Femur (tissue), 1 donor: ENCODE measurements at regions not wholly inside any gene's neighbourhood (a gene's known extent, or its start where the extent isn't known, plus 50 kb on each side); places are given as distances from the start of the nearest gene placed in this dataset.
A peak's percentile ranks its signal among the peaks of the same experiment; 100 is the strongest.
"Not testable (repeated sequence)": the region's sequence is repeated elsewhere in the genome, so short reads cannot be mapped to it uniquely, and the experiment has no call there.

ENCODE experiments used
- DNase-seq: peaks from one replicate; pipeline ENCODE4 v3.0.0-alpha.2; 2017

DNA sequence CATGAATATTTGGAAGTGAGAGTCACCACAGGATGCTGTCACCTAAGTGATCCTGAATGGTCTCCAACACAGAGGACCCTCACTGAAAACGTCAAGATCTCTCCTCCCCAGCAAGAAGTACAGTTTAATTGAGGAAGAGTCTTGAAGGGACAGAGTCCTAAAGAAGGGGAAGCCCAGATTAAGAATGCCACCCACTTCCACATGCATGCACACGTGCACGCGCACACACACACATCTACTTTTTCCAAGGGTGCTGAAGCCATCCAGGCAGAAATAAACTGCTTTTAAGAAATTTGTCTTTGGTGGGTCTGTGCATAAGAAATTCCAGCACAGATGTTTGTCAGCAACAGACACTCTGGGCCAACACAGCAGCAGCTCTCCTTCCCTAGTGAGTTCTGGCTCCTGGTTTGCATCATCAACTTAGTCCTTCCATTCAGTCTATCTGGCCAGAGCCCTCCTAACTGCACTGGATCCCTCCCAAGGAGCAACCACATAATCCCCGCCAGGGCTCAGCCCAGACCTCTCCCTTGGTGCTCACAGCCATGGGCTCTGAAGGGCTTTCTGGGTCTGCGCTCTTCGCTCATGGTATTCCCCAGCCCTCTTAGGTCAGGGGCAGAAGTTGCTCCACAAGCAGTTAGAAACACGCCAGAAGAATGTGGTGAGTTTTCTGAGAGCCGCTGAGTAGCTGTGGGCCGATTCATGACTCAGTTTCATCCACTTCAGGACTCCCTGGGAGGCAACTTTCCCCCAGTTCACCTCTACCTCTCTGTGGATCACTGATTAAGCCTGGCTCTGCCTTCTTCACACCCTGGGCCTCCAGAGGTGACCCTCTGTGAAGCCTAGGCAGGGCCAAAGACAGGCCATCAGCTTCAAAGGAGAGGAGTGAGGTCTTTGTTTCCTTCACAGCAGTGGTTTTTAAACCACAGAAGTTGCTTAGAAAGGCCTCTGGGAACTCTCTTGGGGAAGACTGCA, 132.6 kb upstream of the LIPC start:
- no peak for DNase-seq

DNA sequence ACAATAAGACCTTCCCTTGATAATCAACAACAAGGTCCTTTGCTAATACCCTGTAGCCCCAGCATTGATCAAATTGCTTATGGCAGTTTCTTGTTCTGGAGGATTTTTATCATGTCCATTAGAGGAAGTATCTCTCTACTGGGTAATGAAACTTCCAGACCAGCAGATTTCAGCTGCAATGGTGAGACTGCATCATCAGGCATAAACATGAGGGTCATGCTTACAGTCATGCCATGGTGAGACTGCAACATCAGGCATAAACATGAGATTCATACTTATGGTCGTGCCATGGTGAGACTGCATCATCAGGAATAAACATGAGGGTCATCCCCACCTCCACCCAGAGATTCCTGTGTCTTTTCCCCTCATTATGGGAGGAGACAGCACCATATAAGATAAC, 129.0 kb upstream of the LIPC start:
- DNase-seq: no peak

DNA sequence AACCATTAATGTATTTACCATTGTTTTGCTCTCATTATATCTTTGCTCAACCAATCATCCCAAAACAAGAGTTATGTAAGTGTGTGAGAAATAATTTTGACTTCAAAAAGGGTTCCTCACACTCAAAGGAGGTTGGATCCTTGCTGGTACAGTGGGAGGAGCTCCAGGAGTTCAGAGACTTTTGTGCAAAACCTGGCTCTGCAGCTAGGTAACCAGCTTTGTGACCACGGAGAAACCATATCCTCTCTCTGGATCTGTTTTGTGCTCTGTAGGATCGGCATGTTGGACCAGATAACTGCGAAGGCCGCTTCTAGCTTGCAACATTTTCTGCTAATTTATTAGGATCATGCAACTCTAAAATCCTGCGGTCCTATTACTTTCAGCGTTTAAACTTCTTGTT, 128.6 kb upstream of the LIPC start:
- no peak for DNase-seq

DNA sequence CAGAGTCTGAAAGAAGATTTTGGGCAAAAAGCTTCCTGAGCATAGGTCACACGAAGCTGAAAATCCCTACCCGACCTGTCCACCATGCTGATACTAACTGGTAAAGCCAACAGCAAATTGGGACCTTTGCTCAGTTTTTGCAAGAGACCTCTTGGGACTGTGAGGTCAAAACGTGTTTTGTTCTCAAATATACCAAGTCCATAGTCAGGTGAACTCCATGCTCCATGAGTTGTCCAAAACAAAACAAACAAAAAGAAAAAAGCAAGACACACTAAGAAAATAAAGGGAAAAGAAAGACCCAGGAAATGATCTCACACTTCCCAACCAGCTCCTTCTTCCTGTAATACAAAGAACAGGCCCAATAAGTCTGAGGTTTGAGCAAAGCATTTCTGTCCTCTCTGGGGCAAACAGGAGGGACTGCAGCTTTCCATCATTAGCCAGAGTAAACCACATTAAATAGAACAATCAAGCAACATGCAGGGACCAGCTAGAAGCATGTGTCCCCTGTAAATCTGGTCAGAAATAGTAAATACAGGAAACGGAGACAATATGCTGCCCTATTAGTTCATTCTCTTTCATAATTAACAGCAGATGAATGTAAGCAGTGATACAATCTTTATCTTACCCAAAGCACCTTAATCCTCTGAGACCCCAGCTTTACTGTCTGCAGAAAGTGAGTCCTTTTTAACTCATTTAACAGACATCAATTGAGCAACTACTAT, 125.0 kb upstream of the LIPC start:
- no peak for DNase-seq

DNA sequence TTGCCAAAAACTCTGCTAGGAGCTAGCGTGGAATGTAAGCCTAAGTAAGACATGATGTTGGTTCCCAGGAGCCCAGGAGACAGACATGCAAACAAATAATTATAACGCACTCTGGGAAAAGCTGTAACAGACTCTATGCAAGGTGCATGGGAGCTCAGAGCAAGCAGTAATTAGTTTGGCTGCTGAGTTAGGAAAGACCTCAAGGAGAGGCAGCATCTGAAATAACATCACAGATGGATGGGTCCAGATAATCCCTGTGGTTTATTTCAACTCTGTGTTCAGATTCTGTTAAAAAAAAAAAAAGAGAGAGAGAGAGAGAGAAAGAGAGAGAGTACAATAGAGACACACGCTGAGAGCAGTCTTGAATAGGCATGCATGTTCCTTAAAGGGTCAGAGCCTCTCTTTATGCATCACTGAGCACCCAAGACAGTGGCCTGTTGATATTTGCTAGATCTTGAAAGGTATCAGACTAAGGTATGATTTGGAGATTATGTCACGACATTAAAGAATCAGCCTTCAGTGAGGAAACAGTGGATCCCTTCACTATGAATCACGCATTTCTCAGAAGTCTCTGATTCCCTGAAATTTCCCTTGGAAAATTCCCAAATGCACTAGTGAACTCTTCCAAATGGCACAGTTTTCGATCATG, 124.4 kb upstream of the LIPC start:
- DNase-seq: no peak

DNA sequence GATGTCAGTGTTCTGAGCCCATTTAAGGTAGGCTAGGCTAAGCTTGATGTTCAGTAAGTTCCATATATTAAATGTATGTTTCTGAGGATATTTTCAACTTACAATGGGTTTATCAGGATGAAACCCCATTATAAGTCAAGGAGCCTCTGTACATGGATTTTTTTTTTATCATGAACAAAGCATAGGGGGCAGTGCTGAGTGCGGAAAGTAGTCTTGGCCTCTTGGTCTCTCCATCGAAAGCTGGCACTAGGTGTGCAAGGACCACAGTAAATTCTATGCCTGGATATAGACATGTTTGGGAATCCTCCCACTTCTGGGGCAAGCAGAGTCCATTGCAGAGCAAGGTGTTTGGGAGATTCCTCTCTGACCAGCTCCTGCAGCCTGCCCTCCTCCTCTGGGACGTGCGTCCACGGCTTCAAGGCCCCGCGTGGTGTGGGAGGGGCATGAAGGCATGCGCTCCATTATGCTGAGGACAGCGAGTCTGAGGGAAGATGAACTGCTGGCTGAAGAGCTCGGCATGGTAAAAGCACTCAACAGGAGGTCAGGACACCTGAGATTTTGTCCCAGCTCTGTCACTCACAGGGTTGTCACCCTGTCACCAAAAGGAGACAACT, 122.9 kb upstream of the LIPC start:
- DNase-seq: no peak

DNA sequence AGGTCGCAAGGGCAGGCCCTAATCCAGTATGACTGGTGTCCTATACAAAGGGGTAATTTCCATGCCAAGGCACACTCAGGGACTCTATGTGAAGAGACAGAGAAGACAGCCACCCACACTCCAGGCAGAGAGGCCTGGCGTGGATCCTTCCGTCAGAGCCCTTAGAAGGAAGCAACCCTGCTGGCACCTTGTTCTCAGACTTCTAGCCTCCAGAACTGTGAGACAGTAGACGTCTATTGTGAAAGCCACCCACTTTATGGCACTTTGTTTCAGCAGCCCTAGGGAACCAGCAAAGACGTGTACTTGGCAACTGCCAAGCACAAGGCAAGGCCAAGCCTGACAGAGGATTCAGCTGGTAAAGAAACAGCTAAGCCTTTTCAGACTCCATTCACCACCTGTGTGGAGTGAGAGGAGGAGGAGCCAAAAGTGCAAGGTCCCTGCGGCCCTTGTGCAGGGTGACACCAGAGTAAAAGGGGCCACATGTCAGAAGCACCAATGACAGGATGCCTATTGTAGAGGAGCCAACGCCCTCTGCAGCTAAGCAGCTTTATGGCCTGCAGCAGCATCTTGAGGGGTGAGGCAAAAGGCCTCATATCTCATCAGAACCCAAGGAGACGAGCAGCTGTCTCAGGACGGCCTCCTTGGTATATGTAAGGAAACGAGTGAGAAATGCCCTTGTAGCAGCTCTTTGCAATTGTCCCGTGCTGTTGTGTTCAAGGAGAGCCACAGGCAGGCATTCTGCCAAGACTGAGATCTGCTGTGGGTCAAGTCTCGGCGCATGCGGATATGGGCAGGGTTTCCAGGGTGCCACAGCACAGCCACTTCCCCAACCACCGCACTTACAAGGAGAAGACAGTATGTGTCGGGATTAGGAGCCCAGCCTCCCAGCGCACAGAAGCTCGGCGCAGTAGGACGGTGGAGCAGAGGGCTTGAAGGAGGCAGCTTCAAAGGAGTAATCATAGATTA, 121.5 kb upstream of the LIPC start:
- peak; percentile 36 for DNase-seq

DNA sequence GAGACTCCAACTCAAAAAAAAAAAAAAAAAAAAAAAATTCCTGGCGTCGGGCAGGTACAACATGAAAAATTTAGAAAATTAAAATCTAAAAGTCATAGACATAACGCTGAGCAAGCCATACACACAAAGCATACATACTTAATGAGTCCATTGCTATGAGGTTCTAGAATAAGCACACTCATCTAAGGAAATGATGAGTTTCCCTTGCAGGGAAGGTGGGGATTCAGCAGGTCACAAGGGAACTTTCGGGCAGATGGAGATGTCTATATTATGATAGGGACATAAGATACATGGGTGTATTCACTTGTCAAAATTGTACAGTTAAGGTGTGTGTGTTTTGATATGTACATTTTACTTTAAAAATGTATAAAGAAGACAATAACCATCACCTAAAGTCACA, 120.2 kb upstream of the LIPC start:
- no peak for DNase-seq

DNA sequence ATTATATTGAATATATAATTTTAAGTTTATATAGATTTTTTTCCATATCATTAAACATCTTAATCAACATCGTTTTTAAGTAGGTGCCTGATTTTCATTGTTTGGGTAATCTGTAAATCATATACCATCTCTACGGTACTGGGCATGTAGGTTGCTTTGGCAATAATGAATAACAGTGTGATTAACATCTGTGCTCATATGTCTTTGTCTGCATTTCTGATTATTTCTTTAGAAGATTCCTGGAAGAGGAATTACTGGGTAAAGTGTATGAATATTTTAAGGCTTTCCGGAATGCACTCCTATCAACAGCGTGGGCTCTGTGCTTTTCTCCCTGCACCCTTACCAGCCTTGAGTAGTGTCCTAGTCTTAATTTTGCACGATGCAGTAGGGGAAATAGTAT, 119.8 kb upstream of the LIPC start:
- no peak for DNase-seq

DNA sequence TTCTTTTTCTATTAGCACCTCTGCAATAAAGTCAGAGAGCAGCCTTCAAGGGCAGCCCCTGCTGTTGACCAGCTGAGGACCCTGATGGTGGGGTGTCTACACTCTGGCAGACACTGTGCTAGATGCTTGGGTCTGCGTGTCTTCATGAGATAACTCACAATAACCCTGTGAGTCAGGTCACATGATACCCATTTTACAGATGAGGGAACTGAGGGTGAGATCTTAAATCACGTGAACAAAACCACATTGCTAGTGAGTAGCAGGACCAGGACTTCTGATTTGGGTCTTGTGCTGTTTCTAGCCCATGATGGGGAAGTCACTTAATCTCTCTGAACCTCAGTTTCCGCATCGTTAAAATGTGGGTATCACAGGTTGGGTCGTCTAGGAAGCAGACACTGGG, 118.5 kb upstream of the LIPC start:
- DNase-seq: no peak

DNA sequence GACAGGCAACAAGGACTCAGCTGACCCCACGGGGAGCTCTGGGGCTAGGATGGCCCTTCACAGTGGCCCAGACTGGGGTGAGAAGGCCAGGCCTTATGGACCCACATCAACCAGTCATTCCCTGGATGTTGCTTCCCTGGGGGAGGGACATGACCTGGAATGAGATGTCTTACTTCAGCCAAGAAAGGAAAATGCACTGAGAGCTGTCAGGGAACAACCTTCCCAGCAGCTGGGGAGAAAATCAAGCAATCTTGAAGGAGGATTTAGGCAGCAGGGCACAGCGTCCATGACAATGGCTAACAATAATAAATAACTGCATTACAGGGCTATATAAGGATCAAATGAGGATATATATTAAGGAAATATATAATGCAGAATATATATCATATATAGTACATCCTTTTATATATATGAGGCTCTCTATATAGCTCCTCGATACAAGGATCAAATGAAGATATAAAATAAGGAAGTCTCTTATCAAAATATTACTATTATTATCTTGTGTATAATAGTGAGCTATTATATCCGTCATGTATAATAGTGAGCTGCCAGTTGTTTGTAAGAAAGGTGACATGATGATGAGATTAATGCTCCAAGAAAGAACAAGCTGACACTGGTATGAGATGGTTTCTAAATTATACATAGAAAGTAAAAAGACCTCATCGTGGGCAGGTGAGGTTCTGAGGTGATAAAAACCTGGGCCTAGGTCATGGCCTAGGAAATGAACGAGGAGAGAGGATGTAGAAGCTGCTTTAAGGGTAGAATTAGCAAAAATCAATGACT, 117.8 kb upstream of the LIPC start:
- no peak for DNase-seq

DNA sequence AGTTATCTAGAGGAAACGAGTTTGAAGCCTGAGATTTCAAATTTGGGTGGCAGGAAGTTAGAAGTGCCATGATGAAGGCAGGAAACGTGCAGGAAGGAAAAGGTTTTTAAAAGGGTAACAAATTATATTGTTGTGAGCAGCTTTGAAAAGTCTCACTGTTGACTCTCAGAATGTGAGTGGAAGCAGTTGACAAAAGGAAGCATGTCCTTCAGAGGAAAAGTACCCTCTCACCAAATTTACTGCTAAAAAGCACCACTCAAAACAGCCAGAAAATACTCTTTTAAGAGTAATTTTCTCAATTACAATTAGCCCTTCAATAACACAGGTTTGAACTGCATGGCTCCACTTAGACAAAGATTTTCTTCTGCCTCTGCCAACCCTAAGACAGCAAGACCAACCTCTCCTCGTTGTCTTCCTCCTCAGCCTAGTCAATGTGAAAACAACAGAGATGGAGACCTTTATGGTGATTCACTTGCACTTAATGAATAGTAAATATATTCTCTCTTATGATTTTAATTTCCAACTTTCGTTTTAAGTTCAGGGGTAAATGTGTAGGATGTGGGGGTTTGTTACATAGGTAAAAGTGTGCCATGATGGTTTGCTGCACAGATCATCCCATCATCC, 117.1 kb upstream of the LIPC start:
- no peak for DNase-seq

DNA sequence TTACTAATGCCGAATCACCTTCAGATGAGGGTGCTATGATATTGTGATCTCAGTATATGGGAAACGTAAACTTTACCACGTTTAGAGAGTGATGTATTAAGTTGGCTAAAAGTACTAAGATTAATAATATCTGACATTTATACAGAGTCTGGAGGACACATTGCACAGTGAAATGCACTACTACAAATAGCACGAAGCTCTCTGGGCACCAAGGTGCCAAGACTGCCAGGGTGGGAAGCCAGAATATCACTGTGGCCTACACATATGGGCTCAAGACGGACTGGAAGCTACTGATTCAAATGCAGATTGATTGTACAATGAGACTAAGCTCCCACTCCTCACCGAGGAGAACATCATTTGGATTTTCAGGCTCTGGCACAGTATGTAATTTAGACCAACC, 113.3 kb upstream of the LIPC start:
- no peak for DNase-seq

DNA sequence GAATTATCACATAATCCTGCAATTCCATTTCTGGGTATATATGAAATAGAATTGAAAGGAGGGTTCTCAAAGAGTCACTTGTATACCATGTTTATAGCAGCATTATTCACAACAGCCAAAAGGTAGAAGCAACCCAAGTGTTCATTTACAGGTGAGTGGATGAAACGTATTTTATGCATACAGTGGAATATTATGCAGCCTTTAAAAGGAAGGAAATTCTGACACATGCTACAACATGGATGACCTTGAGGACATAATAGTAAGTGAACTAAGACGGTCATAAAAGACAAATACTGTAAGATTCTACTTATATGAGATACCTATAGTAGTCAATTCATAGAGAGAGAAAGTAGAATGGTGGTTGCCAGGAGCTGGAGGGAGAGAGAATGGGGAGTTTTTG, 110.8 kb upstream of the LIPC start:
- no peak for DNase-seq

DNA sequence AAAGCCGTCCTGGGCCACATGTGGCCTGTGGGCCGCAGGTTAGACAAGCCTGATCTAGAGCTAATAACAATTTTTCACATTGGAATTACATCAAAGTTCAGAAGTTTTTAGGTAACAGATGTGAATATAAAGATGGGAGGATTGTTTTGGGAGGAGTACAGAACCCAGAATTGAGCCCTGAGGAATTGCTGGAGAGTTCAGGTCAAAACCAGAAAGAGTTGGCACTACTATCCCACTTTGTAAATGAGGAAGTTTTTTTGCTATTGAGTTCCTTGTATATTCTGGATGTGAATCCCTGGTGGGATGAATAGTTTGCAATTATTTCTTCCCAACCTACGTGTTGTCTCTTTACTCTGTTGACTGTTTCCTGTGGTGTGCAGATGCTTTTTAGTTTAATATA, 109.5 kb upstream of the LIPC start:
- DNase-seq: no peak

DNA sequence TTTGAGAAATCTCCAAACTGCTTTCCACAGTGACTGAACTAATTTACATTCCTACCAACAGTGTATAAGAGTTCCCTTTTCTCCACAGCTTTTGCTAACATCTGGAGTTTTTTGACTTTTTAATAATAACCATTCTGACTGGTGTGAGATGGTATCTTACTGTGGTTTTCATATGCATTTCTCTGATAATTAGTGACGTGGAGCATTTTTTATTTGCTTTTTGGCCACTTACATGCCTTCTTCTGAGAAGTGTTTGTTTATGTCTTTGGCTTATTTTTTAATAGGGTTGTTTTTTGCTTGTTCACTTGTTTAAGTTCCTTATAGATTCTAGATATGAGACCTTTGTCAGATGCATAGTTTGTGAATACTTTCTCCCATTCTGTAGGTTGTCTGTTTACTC, 108.5 kb upstream of the LIPC start:
- not testable (repeated sequence) for DNase-seq

DNA sequence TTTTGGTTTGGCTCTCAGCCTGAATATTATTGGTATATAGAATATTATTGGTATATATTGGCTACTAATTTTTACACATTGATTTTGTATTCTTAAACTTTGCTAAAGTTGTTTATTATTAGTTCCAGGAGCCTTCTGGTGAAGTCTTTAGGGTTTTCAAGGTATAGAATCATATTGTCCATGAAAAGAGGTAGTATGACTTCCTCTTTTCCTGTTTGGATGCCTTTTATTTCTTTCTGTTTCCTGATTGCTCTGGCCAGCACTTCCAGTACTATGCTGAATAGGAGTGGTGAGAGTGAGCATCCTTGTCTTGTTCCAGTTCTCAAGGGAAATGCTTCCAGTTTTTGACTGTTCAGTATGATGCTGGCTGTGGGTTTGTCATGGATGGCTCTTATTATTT, 107.3 kb upstream of the LIPC start:
- no peak for DNase-seq

DNA sequence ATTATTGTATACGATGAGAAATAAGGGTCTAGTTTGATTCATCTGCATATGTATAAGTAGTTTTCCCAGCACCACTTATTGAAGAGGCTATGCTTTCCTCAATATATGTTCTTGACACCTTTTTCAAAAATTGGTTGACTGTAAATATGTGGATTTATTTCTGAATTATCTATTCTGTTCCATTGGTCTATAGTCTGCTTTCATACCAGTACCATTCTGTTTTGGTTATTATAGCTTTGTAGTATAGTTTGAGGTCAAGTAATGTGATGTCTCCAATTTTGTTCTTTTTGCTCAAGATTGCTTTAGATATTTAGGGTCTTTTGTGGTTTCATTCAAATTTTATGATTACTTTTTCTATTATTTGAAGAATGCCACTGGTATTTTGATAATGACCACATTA, 103.8 kb upstream of the LIPC start:
- DNase-seq: no peak

DNA sequence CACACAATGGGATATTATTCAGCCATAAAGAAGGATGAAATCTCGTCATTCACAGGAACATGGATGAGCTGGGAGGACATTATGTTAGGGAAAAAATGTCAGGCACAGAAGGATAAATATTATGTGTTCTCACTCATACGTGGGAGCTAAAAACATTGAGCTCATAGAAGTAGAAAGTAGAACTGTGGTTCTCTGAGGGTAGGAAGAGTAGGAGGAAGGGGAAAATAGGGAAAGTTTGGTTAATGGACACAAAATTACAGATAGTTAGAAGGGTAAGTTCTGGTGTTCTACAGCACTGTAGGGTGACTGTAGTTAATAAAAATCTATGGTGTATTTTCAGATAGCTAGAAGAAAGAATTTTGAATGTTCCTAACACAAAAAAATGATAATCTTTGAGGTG, 102.6 kb upstream of the LIPC start:
- DNase-seq: no peak

DNA sequence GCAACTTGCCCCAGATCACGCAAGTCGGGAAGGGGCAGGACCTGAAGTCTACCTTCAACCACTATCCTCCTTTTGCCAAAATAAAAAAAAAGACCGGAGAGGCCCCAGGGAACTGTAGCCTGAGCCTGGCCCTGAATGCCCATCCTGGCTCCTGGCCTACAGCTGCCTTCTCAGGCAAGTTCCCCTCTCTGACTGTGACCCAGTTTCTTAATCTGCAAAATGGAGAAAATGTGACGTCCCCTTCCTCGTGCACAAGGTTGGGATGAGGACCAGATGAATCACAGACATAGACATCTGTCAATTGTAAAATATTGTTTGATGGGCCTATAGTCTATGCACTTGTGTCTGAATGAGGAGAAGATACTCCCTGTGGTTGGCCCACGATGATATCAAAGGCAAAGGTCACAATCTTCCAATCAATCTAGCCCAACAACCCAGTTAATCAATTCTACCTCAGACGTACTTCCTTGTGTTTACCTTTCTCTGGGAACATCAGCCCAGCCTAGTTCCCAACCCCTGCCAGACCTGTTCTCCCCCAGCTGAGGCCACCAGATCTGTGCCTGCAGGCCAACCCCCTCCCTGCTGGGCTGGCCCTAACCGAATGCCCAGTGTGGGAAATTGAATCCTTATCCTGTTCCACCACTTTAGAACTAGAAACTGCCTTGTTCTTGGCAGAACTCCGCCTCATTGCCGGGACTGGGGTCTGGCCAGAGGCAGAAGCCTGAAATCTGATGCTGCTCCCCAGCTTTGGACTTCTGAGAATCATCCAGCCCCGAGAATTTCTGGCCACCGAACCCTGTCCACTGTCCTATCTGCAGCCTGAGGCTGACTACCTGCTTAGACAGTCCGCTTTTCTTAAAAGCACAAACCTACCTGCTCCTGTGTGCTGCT, 101.8 kb upstream of the LIPC start:
- DNase-seq: peak; percentile 76
